ENCODE measurements at regions not wholly inside any gene's neighbourhood (a gene's known extent, or its start where the extent isn't known, plus 50 kb on each side); places are given as distances from the start of the nearest gene placed in this dataset.

DNA sequence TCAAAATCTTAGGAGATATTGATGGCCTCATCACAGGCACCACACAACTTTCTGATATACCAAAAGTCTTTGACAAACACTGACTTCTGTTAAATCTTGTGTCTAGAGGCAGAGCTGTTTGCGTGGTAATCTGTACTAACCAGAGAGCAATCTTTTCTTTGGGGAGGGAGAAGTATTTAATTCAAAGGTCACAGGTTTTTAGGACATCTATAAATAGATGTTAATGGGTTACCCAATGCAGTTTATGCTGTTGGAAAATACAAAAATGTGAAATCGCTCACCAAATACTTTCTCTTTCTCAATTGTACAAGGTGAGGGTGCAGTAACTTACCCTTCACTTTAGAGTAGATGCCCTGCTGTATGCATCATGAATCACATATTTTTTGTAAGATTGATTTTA, 510.5 kb downstream of the NSUN3 start:
- DNase-seq (ENCODE audit: extremely low read depth, low read depth): no peak
- TF ChIP-seq, protein P1, sequence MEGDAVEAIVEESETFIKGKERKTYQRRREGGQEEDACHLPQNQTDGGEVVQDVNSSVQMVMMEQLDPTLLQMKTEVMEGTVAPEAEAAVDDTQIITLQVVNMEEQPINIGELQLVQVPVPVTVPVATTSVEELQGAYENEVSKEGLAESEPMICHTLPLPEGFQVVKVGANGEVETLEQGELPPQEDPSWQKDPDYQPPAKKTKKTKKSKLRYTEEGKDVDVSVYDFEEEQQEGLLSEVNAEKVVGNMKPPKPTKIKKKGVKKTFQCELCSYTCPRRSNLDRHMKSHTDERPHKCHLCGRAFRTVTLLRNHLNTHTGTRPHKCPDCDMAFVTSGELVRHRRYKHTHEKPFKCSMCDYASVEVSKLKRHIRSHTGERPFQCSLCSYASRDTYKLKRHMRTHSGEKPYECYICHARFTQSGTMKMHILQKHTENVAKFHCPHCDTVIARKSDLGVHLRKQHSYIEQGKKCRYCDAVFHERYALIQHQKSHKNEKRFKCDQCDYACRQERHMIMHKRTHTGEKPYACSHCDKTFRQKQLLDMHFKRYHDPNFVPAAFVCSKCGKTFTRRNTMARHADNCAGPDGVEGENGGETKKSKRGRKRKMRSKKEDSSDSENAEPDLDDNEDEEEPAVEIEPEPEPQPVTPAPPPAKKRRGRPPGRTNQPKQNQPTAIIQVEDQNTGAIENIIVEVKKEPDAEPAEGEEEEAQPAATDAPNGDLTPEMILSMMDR (IDR thresholded peaks at IDR 0.05; ENCODE audit: low read depth, low read length): no peak

DNA sequence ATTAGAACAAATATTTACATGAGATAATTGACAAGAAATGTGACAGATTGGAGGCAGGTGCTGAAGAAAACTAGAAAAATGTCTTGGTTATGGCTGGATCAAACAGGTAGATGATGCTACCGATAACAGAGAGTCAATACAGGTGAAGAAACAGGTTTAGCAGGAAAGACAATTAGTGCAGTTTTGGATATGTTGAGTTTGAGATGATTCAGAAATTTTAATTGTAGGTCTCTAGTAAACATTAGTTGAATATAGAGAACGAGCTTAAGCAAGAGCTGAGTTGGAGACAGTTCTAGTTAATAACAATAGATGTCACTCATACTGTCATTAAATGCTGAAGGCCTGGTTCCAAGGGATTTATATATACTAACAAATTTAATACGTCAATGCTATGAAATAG, 524.4 kb downstream of the NSUN3 start:
- DNase-seq (ENCODE audit: extremely low read depth, low read depth): no peak
- TF ChIP-seq, protein P1 (IDR thresholded peaks at IDR 0.05; ENCODE audit: low read depth, low read length): no peak

DNA sequence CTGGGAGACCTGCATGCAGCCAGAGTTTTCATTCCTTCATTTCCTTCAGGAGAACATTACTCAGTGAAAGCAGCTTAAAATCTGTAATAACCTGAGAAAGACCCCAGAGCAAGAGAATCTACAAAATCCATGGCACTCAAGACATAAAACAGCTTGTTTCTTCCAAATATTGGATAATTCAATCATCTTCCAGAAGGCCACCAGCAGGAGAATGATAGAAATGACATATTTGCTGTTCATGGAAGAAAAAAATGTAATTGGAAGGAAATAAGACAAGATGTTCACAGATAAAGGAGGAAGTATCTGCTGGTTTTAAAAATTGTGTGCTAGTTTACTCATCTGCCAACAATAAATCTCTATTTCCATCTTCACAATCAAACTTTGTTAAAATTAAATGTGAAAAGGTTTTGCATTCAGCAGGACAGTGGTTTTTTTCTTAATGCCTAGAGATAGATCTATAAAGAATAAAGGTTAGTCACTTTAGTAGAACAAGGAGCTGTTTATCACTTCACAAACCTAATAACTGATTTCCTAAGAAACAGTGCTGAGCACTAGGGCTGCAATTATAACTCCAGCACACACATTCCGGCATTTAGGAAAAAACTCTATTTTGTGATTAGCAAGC, 530.8 kb downstream of the NSUN3 start:
- TF ChIP-seq, protein P1 (IDR thresholded peaks at IDR 0.05; ENCODE audit: low read depth, low read length): no peak
- no peak for DNase-seq (ENCODE audit: extremely low read depth, low read depth)

DNA sequence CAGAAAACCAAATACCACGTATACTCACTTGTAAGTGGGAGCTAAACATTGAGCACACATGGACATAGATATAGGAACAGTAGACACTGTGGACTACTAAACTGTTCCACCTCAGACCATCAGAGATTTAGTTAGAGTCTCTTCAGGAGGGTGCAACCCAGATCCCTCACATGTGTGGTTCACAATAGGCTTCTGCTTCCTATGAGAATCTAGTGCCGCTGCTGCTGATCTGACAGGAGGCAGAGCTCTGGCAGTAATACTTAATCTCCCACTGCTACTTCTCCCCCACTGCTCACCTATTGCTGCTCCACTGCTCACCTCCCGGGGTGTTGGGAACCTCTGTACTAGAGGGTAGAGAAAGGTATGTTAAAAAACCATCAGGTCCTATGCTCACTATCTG, 533.3 kb downstream of the NSUN3 start:
- TF ChIP-seq, protein P1 (IDR thresholded peaks at IDR 0.05; ENCODE audit: low read depth, low read length): no peak

DNA sequence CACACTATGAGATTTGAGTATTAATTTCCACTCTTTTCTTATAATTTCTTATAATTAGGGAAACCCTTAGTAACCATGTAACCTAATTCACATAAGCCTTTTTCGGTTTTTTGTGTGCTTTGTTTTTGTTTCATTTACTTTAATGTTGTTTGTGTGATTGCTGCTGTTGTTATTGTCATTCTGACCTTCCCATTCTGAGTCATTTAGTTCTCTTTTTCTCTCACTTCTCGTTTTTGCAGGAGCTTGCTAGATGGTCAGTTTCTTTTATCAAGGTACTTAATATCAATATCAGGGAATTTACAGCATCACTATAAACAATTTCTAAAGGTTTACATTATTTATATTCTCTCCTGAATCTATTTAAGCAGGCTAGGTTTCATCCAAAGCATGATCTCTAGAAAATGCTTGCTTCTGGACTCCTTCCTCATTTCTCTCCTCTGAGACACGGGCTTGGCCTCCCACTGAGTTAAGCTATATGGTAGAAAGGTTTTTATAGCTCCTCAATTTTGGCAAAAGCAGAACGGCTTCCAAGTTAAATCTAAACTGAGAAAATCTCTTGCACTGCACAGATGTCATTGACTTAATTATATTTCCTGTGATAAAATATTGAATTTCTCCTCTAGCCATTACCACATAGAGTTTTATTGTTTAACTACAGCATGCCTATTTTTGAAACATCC, 534.2 kb downstream of the NSUN3 start:
- TF ChIP-seq, protein P1 (IDR thresholded peaks at IDR 0.05; ENCODE audit: low read depth, low read length): no peak
- DNase-seq (ENCODE audit: extremely low read depth, low read depth): no peak

More for the DNA sequence above, 533.3 kb downstream of the NSUN3 start:
- no peak for DNase-seq (ENCODE audit: extremely low read depth, low read depth)

DNA sequence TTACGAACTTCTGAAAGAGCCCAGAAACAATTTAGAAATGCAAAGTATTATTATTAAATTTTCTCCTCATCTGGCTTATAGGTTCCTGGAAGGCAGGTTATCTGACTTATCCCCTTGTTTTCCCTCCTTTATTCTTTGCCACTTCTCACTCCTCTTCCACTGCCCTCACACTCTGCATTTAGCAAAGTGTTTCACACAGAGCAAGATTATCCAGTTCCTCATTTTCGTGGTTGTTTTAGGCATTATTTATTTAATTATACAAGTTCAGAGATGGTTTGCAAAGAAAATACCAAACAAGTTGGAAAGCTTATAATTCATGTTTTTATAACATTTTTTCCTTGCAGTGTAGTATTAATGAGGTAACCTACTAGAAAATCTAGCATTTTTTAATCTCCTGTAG, 544.9 kb downstream of the NSUN3 start:
- DNase-seq (ENCODE audit: extremely low read depth, low read depth): no peak
- TF ChIP-seq, protein P1 (IDR thresholded peaks at IDR 0.05; ENCODE audit: low read depth, low read length): no peak

DNA sequence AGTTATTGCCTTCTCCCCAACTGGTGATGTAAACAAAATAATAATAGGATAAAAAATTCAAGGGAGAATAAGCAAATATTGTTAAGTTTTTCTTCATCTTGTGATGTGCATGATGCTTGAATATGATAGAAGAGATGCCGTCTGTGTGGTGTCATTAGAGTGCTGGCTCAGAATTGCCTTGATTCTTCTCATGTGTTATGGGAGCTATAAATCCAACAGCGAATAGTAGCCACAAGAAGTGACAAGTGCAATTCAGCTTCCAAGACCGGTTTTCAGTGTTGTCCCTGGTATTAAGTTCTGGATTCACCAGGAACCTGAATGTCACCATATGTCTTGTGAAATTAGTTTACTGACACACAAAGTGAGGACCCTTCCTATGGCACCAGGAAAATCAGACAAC, 547.0 kb downstream of the NSUN3 start:
- no peak for DNase-seq (ENCODE audit: extremely low read depth, low read depth)
- TF ChIP-seq, protein P1 (IDR thresholded peaks at IDR 0.05; ENCODE audit: low read depth, low read length): no peak

Data from AG09319 (cell line).